ENCODE measurements at regions not wholly inside any gene's neighbourhood (a gene's known extent, or its start where the extent isn't known, plus 50 kb on each side); places are given as distances from the start of the nearest gene placed in this dataset.

GRCh38 chr2:212610872-212611425 is 72.3 kb upstream of the ERBB4 start:
- DNase-seq (ENCODE audit: low spot score): no peak

- DNase-seq (ENCODE audit: low spot score): no peak
Measured at GRCh38 chr2:212609479-212609878, 70.9 kb upstream of the ERBB4 start.

- DNase-seq (ENCODE audit: low spot score): no peak
Measured at GRCh38 chr2:212607080-212607479, 68.5 kb upstream of the ERBB4 start.

GRCh38 chr2:212606232-212606631 is 67.6 kb upstream of the ERBB4 start:
- DNase-seq (ENCODE audit: low spot score): no peak

- no peak for DNase-seq (ENCODE audit: low spot score)
Measured at GRCh38 chr2:212596688-212597087, 58.1 kb upstream of the ERBB4 start.

- no peak for DNase-seq (ENCODE audit: low spot score)
Measured at GRCh38 chr2:212596276-212596675, 57.7 kb upstream of the ERBB4 start.

GRCh38 chr2:212595036-212595654 is 56.5 kb upstream of the ERBB4 start:
- no peak for DNase-seq (ENCODE audit: low spot score)

- no peak for DNase-seq (ENCODE audit: low spot score)
Measured at GRCh38 chr2:212592695-212593094, 54.1 kb upstream of the ERBB4 start.

Data from ecto neural progenitor cell (in vitro differentiated cells).